IMR-90 (cell line): ENCODE measurements at regions not wholly inside any gene's neighbourhood (a gene's known extent, or its start where the extent isn't known, plus 50 kb on each side); places are given as distances from the start of the nearest gene placed in this dataset.

Source experiments
- ATAC-seq: fragments of 200-7000 bp; cut with Tn5 transposase; 2 replicates; pipeline ENCODE4 v1.9.1; 2020; ENCODE audit warnings: low read depth, mild to moderate bottlenecking, moderate library complexity
- BruUV-seq: library from RNA; stranded (reverse); fragments of 400-500 nt; replicated peaks from 2 replicates; lab custom pipeline; 2021; lab: Mats Ljungman, UMichigan
- CTCF ChIA-PET: fragments of 300-600 bp; formaldehyde crosslinking; extraction: SDS; loops from one replicate; lab custom pipeline; 2021; ENCODE audit warnings: antibody characterized with exemption; lab: Yijun Ruan, JAX
- POLR2A ChIA-PET: fragments of 300-600 bp; sonication (Branson Sonifier 250); formaldehyde crosslinking; loops from one replicate; lab custom pipeline; 2022; ENCODE audit warnings: antibody characterized with exemption; ENCODE audit not compliant: unreplicated experiment; lab: Charles Lee
- DNase-seq: peaks from one replicate; pipeline ENCODE4 v3.0.0; 2013
- H2AFZ ChIP-seq: replicated peaks from 2 replicates; pipeline ENCODE3; 2013; ENCODE audit warnings: low read length, mild to moderate bottlenecking; ENCODE audit not compliant: poor library complexity
- H2AK5ac ChIP-seq: 2 replicates; pipeline ENCODE4 v1.6.1; 2013; ENCODE audit warnings: low read depth, low read length, inconsistent platforms
- H2AK9ac ChIP-seq: replicated peaks from 2 replicates; pipeline ENCODE3; 2013; ENCODE audit warnings: mild to moderate bottlenecking, low read depth, low read length, moderate library complexity; ENCODE audit not compliant: poor library complexity
- H2BK120ac ChIP-seq: 2 replicates; pipeline ENCODE4 v1.6.1; 2013; ENCODE audit warnings: low read depth, low read length, inconsistent platforms
- H2BK15ac ChIP-seq: 3 replicates; pipeline ENCODE4 v1.6.1; 2013; ENCODE audit warnings: low read depth, low read length, inconsistent platforms
- H2BK20ac ChIP-seq: 2 replicates; pipeline ENCODE4 v1.6.1; 2013; ENCODE audit warnings: low read depth, mild to moderate bottlenecking, inconsistent platforms, low read length, moderate library complexity
- H2BK5ac ChIP-seq: 2 replicates; pipeline ENCODE4 v1.6.1; 2013; ENCODE audit warnings: mild to moderate bottlenecking, low read depth, low read length, inconsistent platforms; ENCODE audit not compliant: poor library complexity, severe bottlenecking
- H3K14ac ChIP-seq: replicated peaks from 2 replicates; pipeline ENCODE4 v1.6.1; 2013; ENCODE audit warnings: low read depth, low read length, inconsistent platforms
- H3K18ac ChIP-seq: 2 replicates; pipeline ENCODE4 v1.6.1; 2013; ENCODE audit warnings: low read depth, low read length, control low read depth
- H3K23ac ChIP-seq: 2 replicates; pipeline ENCODE4 v1.6.1; 2013; ENCODE audit warnings: low read depth, low read length, inconsistent platforms
- H3K27ac ChIP-seq: 2 replicates; pipeline ENCODE4 v1.5.1; 2013; ENCODE audit warnings: mild to moderate bottlenecking, control low read depth, low read length; ENCODE audit not compliant: insufficient read depth
- H3K27me3 ChIP-seq: 2 replicates; pipeline ENCODE4 v1.6.1; 2013; ENCODE audit warnings: low read length; ENCODE audit not compliant: control insufficient read depth, insufficient read depth
- H3K36me3 ChIP-seq: 2 replicates; pipeline ENCODE4 v1.6.1; 2013; ENCODE audit warnings: low read length, mixed read lengths; ENCODE audit not compliant: control insufficient read depth, insufficient read depth
- H3K4ac ChIP-seq: 2 replicates; pipeline ENCODE4 v1.6.1; 2013; ENCODE audit warnings: low read depth, low read length, inconsistent platforms
- H3K4me1 ChIP-seq: 2 replicates; pipeline ENCODE4 v1.6.1; 2013; ENCODE audit warnings: low read length, mixed read lengths; ENCODE audit not compliant: control insufficient read depth, insufficient read depth
- H3K4me2 ChIP-seq: 2 replicates; pipeline ENCODE4 v1.6.1; 2013; ENCODE audit warnings: low read depth, mild to moderate bottlenecking, control low read depth, low read length, moderate library complexity
- H3K4me3 ChIP-seq: 2 replicates; pipeline ENCODE4 v1.5.1; 2013; ENCODE audit warnings: low read depth, mild to moderate bottlenecking, control low read depth, low read length, moderate library complexity; ENCODE audit not compliant: insufficient read depth
- H3K56ac ChIP-seq: 2 replicates; pipeline ENCODE4 v1.6.1; 2013; ENCODE audit warnings: low read length, inconsistent platforms; ENCODE audit not compliant: insufficient read depth; ENCODE audit errors: extremely low read depth
- H3K79me1 ChIP-seq, 2 experiments: 2 replicates each; pipeline ENCODE4 v1.6.1; 2013; ENCODE audit warnings: low read length in 2 of 2, inconsistent platforms in 1 of 2, low read depth in 1 of 2
- H3K9ac ChIP-seq: 2 replicates; pipeline ENCODE4 v1.6.1; 2013; ENCODE audit warnings: low read depth, low read length, control low read depth
- H3K9me1 ChIP-seq: 2 replicates; pipeline ENCODE4 v1.6.1; 2013; ENCODE audit warnings: low read length, inconsistent platforms; ENCODE audit not compliant: insufficient read depth
- H3K9me3 ChIP-seq: 2 replicates; pipeline ENCODE4 v1.6.1; 2013; ENCODE audit warnings: low read length; ENCODE audit not compliant: control insufficient read depth, insufficient read depth
- H4K20me1 ChIP-seq: 2 replicates; pipeline ENCODE4 v1.6.1; 2013; ENCODE audit warnings: low read length, inconsistent platforms; ENCODE audit not compliant: insufficient read depth
- H4K5ac ChIP-seq: 2 replicates; pipeline ENCODE4 v1.6.1; 2013; ENCODE audit warnings: mild to moderate bottlenecking, low read depth, low read length, control low read depth
- H4K8ac ChIP-seq, 2 experiments: 2 replicates each; pipeline ENCODE4 v1.6.1; 2013; ENCODE audit warnings: low read depth in 2 of 2, low read length in 2 of 2, control low read depth in 1 of 2, inconsistent platforms in 1 of 2
- H4K91ac ChIP-seq: 2 replicates; pipeline ENCODE4 v1.6.1; 2013; ENCODE audit warnings: low read depth, low read length, inconsistent platforms; ENCODE audit not compliant: insufficient read depth
- BHLHE40 ChIP-seq: fragments of 150-350 bp; IDR thresholded peaks from 2 replicates; pipeline ENCODE4 v1.6.1; 2016; ENCODE audit warnings: mild to moderate bottlenecking, low read depth, low read length
- CEBPB ChIP-seq: IDR thresholded peaks from 2 replicates; pipeline ENCODE4 v1.6.1; 2012; ENCODE audit warnings: low read depth, low read length, improper control_type of control experiment
- CHD1 ChIP-seq: IDR thresholded peaks from 2 replicates; pipeline ENCODE4 v1.6.1; 2012; ENCODE audit warnings: low read depth, low read length, improper control_type of control experiment
- FOS ChIP-seq: fragments of 150-350 bp; IDR thresholded peaks from 2 replicates; pipeline ENCODE4 v1.6.1; 2016; ENCODE audit warnings: low read depth, low read length
- MAFK ChIP-seq: IDR thresholded peaks from 2 replicates; pipeline ENCODE4 v1.6.1; 2012; ENCODE audit warnings: low read depth, low read length, improper control_type of control experiment
- MAZ ChIP-seq: IDR thresholded peaks from 2 replicates; pipeline ENCODE4 v1.6.1; 2012; ENCODE audit warnings: low read depth, mild to moderate bottlenecking, low read length, improper control_type of control experiment, moderate library complexity, borderline replicate concordance
- MXI1 ChIP-seq: IDR thresholded peaks from 2 replicates; pipeline ENCODE4 v1.6.1; 2012; ENCODE audit warnings: low read depth, mild to moderate bottlenecking, low read length, moderate library complexity, borderline replicate concordance
- POLR2A ChIP-seq: IDR thresholded peaks from 2 replicates; pipeline ENCODE4 v1.6.1; 2012; ENCODE audit warnings: mild to moderate bottlenecking, low read depth, low read length
- RAD21 ChIP-seq: IDR thresholded peaks from 2 replicates; pipeline ENCODE4 v1.6.1; 2012; ENCODE audit warnings: low read length, improper control_type of control experiment
- RCOR1 ChIP-seq: IDR thresholded peaks from 2 replicates; pipeline ENCODE4 v1.6.1; 2012; ENCODE audit warnings: mild to moderate bottlenecking, low read length, improper control_type of control experiment; ENCODE audit not compliant: insufficient replicate concordance
- RFX5 ChIP-seq: IDR thresholded peaks from 2 replicates; pipeline ENCODE4 v1.8.0; 2012; ENCODE audit warnings: low read depth, mild to moderate bottlenecking, low read length, moderate library complexity
- SMC3 ChIP-seq: fragments of 150-350 bp; IDR thresholded peaks from 2 replicates; pipeline ENCODE4 v1.6.1; 2016; ENCODE audit warnings: low read depth, mild to moderate bottlenecking, antibody characterized with exemption, low read length, moderate library complexity
- WGBS, 2 experiments: methylation state at CpG; one replicate each; pipeline versions ENCODE4 v1.1.5 to v1.1.7; 2013; ENCODE audit warnings: missing lambda C conversion rate in 2 of 2; ENCODE audit not compliant: insufficient read length in 1 of 2; ENCODE audit errors: extremely low coverage in 2 of 2; 5-methylcytosine and 5-hydroxymethylcytosine counted together
- dilution Hi-C: fragments of 300-500 bp; cut with HindIII; formaldehyde crosslinking; loops from one replicate; pipeline ENCODE4 v1.14.3; 2018; ENCODE audit warnings: low sequenced_read_pairs; ENCODE audit not compliant: unreplicated experiment
- in situ Hi-C: fragments of 300-500 bp; cut with MboI; formaldehyde crosslinking; loops from 3 replicates; pipeline ENCODE4 v1.14.3; 2019; ENCODE audit warnings: low sequenced_read_pairs, inconsistent platforms, mixed read lengths
- intact Hi-C: fragments of 100-400 bp; cut with micrococcal nuclease; formaldehyde crosslinking; loops from 2 replicates; pipeline ENCODE4 v1.10.0; 2022
- TF ChIP-seq, protein P1 (sequence below): fragments of 150-350 bp; IDR thresholded peaks from 2 replicates; pipeline ENCODE4 v1.6.1; 2017; ENCODE audit warnings: mild to moderate bottlenecking, antibody characterized with exemption, low read length, low read depth
- TF ChIP-seq, protein P2 (sequence below): fragments of 150-350 bp; IDR thresholded peaks from 2 replicates; pipeline ENCODE4 v1.6.1; 2016; ENCODE audit warnings: low read depth, mild to moderate bottlenecking, low read length, moderate library complexity, borderline replicate concordance

DNA sequence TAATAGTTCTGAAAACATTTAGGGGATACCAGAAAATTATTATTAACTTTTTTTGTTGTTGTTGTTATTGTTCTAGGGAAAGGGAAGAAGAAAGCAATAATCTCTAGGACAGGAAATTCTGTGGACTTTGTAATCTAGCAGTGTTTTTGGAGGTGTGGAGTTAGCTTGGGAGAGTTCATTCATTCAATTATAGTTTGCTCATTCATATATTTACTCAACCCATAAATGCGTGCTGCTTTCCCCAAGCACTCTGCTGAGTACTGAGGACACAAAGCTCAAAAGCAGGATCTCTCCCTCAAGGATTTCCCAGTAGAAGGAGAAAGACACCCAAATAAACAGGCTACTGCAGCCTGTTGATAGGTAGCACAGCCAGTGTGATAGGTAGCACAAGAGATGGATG, 984.3 kb downstream of the BCL11A start:
- Histone ChIP-seq H2AFZ (no peak overlapping the region), H3K4ac (no peak overlapping the region), H3K27me3 (no peaks in the 10 kb centered on the region), H3K9me1 (no peaks in the 10 kb centered on the region), H3K4me1 (no peaks in the 10 kb centered on the region), H3K56ac (no peak overlapping the region), H3K79me1 (no peaks in the 10 kb centered on the region), H2BK20ac (no peak overlapping the region), H2BK120ac (no peak overlapping the region), H4K8ac (no peak overlapping the region), H4K5ac (no peak overlapping the region), H4K20me1 (no peaks in the 10 kb centered on the region), H2BK15ac (no peak overlapping the region), H2AK5ac (no peak overlapping the region), H3K27ac (no peak overlapping the region), H3K4me2 (no peak overlapping the region), H2BK5ac (no peak overlapping the region), H3K4me3 (no peak overlapping the region), H2AK9ac (no peak overlapping the region), H3K9me3 (no peaks in the 10 kb centered on the region; the same call in 1 of the 2 replicates), H3K36me3 (no peaks in the 10 kb centered on the region), H3K9ac (no peak overlapping the region), H3K23ac (no peak overlapping the region), H3K14ac (no peak overlapping the region), H3K18ac (no peak overlapping the region), H4K91ac (no peak overlapping the region)
- BruUV-seq: no TSS peak
- dilution Hi-C loops (no loop called here), in situ Hi-C loops (no loop called here), intact Hi-C loops (no loop called here)
- TF ChIP-seq RAD21 (no peak), BHLHE40 (no peak), CHD1 (no peak), MXI1 (no peak), FOS (no peak), RCOR1 (no peak), MAZ (no peak), MAFK (no peak), RFX5 (no peak), CEBPB (no peak), POLR2A (no peak), SMC3 (no peak)
- TF ChIP-seq, protein P1, sequence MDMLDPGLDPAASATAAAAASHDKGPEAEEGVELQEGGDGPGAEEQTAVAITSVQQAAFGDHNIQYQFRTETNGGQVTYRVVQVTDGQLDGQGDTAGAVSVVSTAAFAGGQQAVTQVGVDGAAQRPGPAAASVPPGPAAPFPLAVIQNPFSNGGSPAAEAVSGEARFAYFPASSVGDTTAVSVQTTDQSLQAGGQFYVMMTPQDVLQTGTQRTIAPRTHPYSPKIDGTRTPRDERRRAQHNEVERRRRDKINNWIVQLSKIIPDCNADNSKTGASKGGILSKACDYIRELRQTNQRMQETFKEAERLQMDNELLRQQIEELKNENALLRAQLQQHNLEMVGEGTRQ: no peak
- TF ChIP-seq, protein P2, sequence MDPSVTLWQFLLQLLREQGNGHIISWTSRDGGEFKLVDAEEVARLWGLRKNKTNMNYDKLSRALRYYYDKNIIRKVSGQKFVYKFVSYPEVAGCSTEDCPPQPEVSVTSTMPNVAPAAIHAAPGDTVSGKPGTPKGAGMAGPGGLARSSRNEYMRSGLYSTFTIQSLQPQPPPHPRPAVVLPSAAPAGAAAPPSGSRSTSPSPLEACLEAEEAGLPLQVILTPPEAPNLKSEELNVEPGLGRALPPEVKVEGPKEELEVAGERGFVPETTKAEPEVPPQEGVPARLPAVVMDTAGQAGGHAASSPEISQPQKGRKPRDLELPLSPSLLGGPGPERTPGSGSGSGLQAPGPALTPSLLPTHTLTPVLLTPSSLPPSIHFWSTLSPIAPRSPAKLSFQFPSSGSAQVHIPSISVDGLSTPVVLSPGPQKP: no peak
- no peak for DNase-seq
- CTCF ChIA-PET: no interaction called here
- POLR2A ChIA-PET: no interaction called here
- WGBS, 2 experiments: no CpG with 5 or more reads among the region's 1 CpG
- no peak for ATAC-seq
